ENCODE measurements at regions not wholly inside any gene's neighbourhood (a gene's known extent, or its start where the extent isn't known, plus 50 kb on each side); places are given as distances from the start of the nearest gene placed in this dataset.
"Not testable (repeated sequence)": the region's sequence is repeated elsewhere in the genome, so short reads cannot be mapped to it uniquely, and the experiment has no call there.

GRCh38 chr11:67873223-67873622, 130.7 kb downstream of the UNC93B1 start:
- TF ChIP-seq, protein P1, sequence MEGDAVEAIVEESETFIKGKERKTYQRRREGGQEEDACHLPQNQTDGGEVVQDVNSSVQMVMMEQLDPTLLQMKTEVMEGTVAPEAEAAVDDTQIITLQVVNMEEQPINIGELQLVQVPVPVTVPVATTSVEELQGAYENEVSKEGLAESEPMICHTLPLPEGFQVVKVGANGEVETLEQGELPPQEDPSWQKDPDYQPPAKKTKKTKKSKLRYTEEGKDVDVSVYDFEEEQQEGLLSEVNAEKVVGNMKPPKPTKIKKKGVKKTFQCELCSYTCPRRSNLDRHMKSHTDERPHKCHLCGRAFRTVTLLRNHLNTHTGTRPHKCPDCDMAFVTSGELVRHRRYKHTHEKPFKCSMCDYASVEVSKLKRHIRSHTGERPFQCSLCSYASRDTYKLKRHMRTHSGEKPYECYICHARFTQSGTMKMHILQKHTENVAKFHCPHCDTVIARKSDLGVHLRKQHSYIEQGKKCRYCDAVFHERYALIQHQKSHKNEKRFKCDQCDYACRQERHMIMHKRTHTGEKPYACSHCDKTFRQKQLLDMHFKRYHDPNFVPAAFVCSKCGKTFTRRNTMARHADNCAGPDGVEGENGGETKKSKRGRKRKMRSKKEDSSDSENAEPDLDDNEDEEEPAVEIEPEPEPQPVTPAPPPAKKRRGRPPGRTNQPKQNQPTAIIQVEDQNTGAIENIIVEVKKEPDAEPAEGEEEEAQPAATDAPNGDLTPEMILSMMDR (IDR thresholded peaks at IDR 0.05) = not testable (repeated sequence)
- not testable (repeated sequence) for TF ChIP-seq POLR2A (IDR thresholded peaks at IDR 0.05)
